Smooth muscle cell (in vitro differentiated cells): ENCODE measurements at regions not wholly inside any gene's neighbourhood (a gene's known extent, or its start where the extent isn't known, plus 50 kb on each side); places are given as distances from the start of the nearest gene placed in this dataset.

Experiments
- DNase-seq: peaks from one replicate; lab custom pipeline; 2025; ENCODE audit not compliant: unreplicated experiment; lab: John Stamatoyannopoulos, UW
- H2AFZ ChIP-seq: fragments of 200-600 bp; sonication (generic); 2 replicates; pipeline ENCODE4 v1.6.0; 2016; ENCODE audit warnings: antibody characterized with exemption, low read depth, mild to moderate bottlenecking
- H3F3A ChIP-seq: fragments of 200-600 bp; sonication (generic); 2 replicates; pipeline ENCODE4 v1.6.0; 2017; ENCODE audit warnings: antibody characterized with exemption, low read depth
- H3K27ac ChIP-seq: fragments of 200-600 bp; sonication (generic); 2 replicates; pipeline ENCODE4 v1.5.1; 2016; ENCODE audit warnings: low read depth, mild to moderate bottlenecking
- H3K27me3 ChIP-seq: fragments of 200-600 bp; sonication (generic); 2 replicates; pipeline ENCODE4 v1.6.1; 2016; ENCODE audit warnings: low read depth, mild to moderate bottlenecking
- H3K36me3 ChIP-seq: fragments of 200-600 bp; sonication (generic); 2 replicates; pipeline ENCODE4 v1.5.1; 2016; ENCODE audit warnings: low read depth
- H3K4me1 ChIP-seq: fragments of 200-600 bp; sonication (generic); 2 replicates; pipeline ENCODE4 v1.5.1; 2016; ENCODE audit warnings: low read depth
- H3K4me2 ChIP-seq: fragments of 200-600 bp; sonication (generic); 2 replicates; pipeline ENCODE4 v1.6.0; 2016; ENCODE audit warnings: mild to moderate bottlenecking
- H3K4me3 ChIP-seq: fragments of 200-600 bp; sonication (generic); 2 replicates; pipeline ENCODE4 v1.5.1; 2016; ENCODE audit warnings: mild to moderate bottlenecking
- H3K79me2 ChIP-seq: fragments of 200-600 bp; sonication (generic); 2 replicates; pipeline ENCODE4 v1.6.0; 2016; ENCODE audit warnings: low read depth, mild to moderate bottlenecking
- H3K9ac ChIP-seq: fragments of 200-600 bp; sonication (generic); 2 replicates; pipeline ENCODE4 v1.6.0; 2016; ENCODE audit warnings: low read depth
- H3K9me3 ChIP-seq: fragments of 200-600 bp; sonication (generic); replicated peaks from 2 replicates; pipeline ENCODE4 v1.5.1; 2016; ENCODE audit warnings: low read depth
- H4K20me1 ChIP-seq: fragments of 200-600 bp; sonication (generic); 2 replicates; pipeline ENCODE4 v1.6.0; 2016; ENCODE audit warnings: low read depth
- CTCF ChIP-seq: fragments of 200-600 bp; sonication (generic); IDR thresholded peaks from 2 replicates; pipeline ENCODE4 v1.5.1; 2017; ENCODE audit warnings: borderline replicate concordance, mild to moderate bottlenecking, antibody characterized with exemption; ENCODE audit not compliant: insufficient read depth, poor library complexity, severe bottlenecking
- WGBS: methylation state at CpG from one replicate; pipeline ENCODE4 v1.1.7; 2016; ENCODE audit warnings: low lambda C conversion rate; 5-methylcytosine and 5-hydroxymethylcytosine counted together

DNA sequence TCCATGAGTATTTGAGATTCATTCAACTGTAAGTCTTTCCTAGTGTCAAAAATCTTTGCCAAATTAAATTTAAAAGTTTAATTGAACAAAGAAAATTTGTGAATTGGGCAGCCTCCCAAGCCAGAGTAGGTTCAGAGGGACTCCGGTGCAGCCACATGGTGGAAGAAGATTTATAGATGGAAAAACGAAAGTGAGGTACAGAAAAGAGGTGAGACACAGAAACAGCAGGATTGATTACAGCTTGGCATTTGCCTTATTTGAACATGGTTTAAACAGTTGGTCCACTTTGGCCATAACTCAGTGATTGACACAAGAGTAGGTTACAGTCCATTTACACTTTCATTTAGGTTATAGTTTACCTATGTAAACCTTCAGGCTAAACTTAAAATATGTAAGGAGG is 465.8 kb downstream of the ARL4A start:
- no peaks in the 10 kb centered on the region for H3K79me2 ChIP-seq
- no peak overlapping the region for H3K4me3 ChIP-seq
- H3K4me2 ChIP-seq: no peak overlapping the region
- H3K9me3 ChIP-seq: no peaks in the 10 kb centered on the region
- no peaks in the 10 kb centered on the region for H3F3A ChIP-seq
- TF ChIP-seq CTCF: no peak
- no peak overlapping the region for H3K9ac ChIP-seq
- H4K20me1 ChIP-seq: no peaks in the 10 kb centered on the region
- no peak overlapping the region for H3K27ac ChIP-seq
- H3K4me1 ChIP-seq: no peaks in the 10 kb centered on the region
- H2AFZ ChIP-seq: peak overlapping the region; percentile 10
- WGBS: 63% methylated on average over 2 of the region's 2 CpGs
- DNase-seq: no peak
- no peaks in the 10 kb centered on the region for H3K36me3 ChIP-seq
- no peaks in the 10 kb centered on the region for H3K27me3 ChIP-seq

DNA sequence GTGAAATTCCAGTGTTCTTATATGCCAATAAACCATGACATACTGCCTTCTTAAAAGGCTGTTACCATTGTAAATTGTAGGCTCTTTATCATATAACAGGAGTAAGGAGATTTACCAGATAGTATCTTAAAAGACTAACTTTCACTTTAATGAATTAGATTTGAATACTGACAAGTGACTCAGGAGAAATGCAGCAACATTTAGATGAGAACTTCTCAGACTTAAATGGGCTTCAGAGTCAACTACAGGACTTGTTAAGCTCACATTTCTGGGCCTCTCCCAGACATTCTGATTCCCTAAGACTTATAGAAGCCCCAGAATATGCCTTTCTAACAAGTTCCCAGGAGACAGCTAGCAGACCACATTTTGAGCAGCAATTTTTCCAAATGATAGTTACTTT is 466.3 kb downstream of the ARL4A start:
- Histone ChIP-seq H4K20me1 (no peaks in the 10 kb centered on the region), H3K4me3 (no peak overlapping the region), H3K27ac (no peak overlapping the region), H3K27me3 (no peaks in the 10 kb centered on the region), H3K79me2 (no peaks in the 10 kb centered on the region), H2AFZ (peak overlapping the region; percentile 10), H3K4me2 (no peak overlapping the region), H3K36me3 (no peaks in the 10 kb centered on the region), H3F3A (no peaks in the 10 kb centered on the region), H3K9ac (no peak overlapping the region), H3K9me3 (no peaks in the 10 kb centered on the region), H3K4me1 (no peaks in the 10 kb centered on the region)
- TF ChIP-seq CTCF: no peak
- DNase-seq: no peak

DNA sequence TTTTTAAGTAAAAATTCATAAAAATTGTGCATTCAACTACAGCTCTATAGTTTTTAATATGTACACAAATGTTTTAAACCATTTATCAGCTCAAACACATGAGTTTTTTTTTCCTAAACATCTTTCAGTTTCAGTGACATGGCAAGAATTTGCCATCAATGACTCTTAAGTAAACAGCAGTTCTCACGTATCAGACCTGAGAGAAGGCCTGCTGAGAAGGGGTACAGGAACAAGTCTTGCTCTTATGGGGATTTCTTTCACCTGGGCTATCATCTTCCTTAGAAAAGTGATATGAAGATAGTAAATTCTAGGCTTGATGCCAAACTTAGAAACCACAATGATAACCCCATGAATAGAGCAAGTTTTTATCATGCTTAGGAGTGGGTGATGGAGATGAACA is 467.8 kb downstream of the ARL4A start:
- Histone ChIP-seq H3K9me3 (no peaks in the 10 kb centered on the region), H2AFZ (no peak overlapping the region), H3K79me2 (no peaks in the 10 kb centered on the region), H3K4me1 (no peaks in the 10 kb centered on the region), H3K4me2 (no peak overlapping the region), H3K27ac (no peak overlapping the region), H3K9ac (no peak overlapping the region), H3K36me3 (no peaks in the 10 kb centered on the region), H3F3A (no peaks in the 10 kb centered on the region), H3K4me3 (no peak overlapping the region), H3K27me3 (no peaks in the 10 kb centered on the region), H4K20me1 (no peaks in the 10 kb centered on the region)
- TF ChIP-seq CTCF: no peak
- no peak for DNase-seq
- 59% methylated on average over 1 of the region's 1 CpG for WGBS

- no peaks in the 10 kb centered on the region for H4K20me1 ChIP-seq
- no peak overlapping the region for H3K4me2 ChIP-seq
- DNase-seq: no peak
- WGBS: 100% methylated on average over 1 of the region's 1 CpG
- no peaks in the 10 kb centered on the region for H3K9me3 ChIP-seq
- no peaks in the 10 kb centered on the region for H3F3A ChIP-seq
- H3K36me3 ChIP-seq: no peaks in the 10 kb centered on the region
- no peak overlapping the region for H3K27ac ChIP-seq
- no peaks in the 10 kb centered on the region for H3K4me1 ChIP-seq
- H3K9ac ChIP-seq: no peak overlapping the region
- H3K79me2 ChIP-seq: no peaks in the 10 kb centered on the region
- no peak overlapping the region for H3K4me3 ChIP-seq
- no peak for TF ChIP-seq CTCF
- no peaks in the 10 kb centered on the region for H3K27me3 ChIP-seq
- H2AFZ ChIP-seq: no peak overlapping the region
Measured at GRCh38 chr7:13159003-13159402, 471.6 kb downstream of the ARL4A start.
